HG03103 (cell line): ENCODE measurements at regions not wholly inside any gene's neighbourhood (a gene's known extent, or its start where the extent isn't known, plus 50 kb on each side); places are given as distances from the start of the nearest gene placed in this dataset.

Experiments used
- ATAC-seq: cut with Tn5 transposase; IDR thresholded peaks from one replicate; pipeline ENCODE4 v1.9.1; 2021; ENCODE audit warnings: low read depth; ENCODE audit not compliant: unreplicated experiment

DNA sequence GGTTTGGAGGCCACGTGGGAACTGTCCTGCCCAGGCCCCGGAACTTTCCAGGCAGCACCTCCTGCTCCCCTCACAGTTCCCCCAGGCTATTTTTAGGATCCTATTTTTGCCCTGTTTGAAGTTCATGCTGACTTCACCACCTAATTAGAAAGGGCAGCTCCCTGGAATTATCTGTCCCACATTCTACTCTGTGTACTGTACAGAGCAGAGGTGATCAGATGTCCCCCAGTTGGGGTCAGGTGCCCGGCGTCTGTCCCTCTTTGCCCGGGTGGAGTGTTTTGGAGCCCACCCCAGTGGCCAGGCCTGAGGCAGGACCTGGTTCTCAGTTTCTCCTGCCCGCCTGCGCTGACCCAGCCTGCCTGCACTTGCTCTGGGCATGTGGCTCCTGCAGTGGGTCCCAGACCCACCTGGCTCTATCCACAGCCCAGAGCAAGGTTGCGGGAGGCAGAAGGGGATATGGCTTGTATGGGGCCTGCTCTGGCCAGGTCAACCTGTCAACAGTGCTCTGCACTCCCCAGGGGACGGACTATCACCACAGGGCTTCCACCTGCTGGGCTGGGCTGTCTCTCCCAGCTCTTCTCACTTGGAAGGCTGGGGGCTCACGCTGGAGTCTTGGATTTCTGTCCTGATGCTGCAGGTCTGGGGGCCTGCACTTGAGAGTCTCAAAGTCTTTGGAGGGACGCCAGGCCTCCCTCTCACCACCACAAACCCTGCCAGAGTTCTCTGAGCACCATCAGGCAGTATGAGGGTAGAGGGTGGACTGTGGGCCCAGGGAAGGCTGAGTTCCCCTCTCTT, 268.3 kb downstream of the GADD45G start:
- ATAC-seq = no peak

GRCh38 chr9:89873801-89874200, 269.0 kb downstream of the GADD45G start:
- no peak for ATAC-seq

- ATAC-seq = no peak
Observed at GRCh38 chr9:89874351-89875321, 269.8 kb downstream of the GADD45G start.

GRCh38 chr9:89877051-89878002, 272.5 kb downstream of the GADD45G start:
- ATAC-seq = no peak

DNA sequence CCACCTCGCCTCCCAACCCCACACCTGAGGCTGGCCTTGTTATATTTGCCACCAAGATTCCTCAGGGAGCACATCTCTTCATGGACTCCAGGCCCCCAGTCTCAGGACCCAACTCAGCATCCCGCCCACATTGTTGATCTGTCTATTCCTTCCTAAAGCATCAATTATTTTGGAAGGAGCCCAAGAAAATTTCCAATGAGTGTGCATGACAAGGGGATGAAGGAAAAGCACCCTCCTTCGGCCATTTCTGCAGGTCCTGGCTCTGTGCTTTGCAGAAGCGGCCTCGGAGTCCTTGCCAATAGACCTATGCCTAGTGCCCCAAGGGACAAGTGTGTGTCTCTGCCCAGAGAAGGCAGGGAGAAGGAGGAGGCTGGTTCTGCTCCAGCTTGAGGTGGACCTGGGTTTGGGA, 273.2 kb downstream of the GADD45G start:
- ATAC-seq = no peak

DNA sequence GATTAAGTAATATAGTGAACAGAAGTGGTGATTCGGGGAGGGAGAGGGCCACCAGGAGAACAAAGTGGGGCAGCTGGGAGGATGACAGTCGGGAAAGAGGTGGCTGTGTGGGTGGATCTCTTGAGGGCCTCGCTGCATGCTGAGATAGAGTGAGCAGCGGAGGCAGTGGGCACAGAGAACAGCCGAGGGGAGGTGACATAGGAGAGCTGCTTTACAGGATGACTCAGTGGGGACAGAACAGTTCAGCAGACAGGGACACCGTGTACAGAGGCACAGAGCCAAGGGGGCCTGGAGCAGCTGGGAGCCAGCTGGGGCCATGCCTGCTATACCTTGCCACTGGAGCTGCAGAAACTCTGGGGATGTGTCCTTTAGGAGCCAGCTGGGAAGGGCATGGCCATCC, 273.9 kb downstream of the GADD45G start:
- ATAC-seq = no peak

DNA sequence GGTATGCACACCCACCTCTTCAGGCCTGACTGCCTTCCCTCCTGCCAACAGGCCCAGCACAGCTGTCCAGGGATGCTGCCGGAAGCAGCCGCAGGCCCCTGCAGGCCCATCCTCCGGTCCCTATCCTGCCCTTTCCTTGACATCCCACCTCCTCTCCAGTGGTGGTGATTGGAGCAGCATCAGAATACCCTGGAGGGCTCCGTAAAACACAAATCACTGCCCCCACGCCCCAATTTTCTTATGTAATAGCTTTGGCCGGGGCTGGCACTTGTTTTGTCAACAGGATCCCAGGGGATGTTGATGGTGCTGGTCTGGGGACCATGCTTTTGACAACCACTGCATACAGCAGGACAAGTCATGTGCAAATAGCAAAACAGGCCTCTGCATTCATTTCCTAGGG, 274.5 kb downstream of the GADD45G start:
- no peak for ATAC-seq

DNA sequence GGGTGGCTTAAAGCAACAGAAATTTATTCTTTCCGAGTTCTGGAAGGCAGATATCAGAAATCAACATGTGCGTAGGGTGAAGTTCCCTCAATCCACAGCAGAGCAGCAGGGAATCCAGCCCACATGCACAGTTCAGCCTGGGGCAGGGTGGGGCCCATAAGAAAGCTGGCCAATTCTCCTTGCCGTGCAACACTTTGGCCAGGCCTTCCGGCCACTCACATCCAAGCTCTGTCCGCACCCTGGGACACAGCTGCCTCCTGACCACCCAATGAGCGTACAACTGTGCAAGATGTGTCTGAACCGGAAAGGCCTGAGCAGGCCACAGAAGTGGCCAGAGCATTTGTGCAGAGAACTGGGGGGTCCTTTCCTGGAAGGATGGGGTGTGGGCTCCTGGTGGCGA, 274.9 kb downstream of the GADD45G start:
- ATAC-seq = no peak

GRCh38 chr9:89880161-89880560, 275.3 kb downstream of the GADD45G start:
- ATAC-seq = no peak

GRCh38 chr9:89880721-89881120, 275.9 kb downstream of the GADD45G start:
- no peak for ATAC-seq

DNA sequence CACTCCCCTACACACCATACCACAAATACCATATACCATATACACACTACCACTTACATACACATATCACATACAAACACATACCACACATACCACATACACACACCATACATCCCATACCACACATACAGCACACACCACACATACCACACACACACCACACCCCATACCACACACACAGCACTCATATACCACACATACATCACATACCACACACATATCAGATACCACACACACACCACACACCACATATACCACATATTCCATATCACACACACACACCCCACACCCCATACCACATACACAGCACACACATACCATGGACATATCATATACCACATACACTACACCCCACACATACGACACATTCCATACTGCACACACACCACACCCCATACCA, 276.6 kb downstream of the GADD45G start:
- no peak for ATAC-seq

GRCh38 chr9:89882930-89883361, 278.1 kb downstream of the GADD45G start:
- ATAC-seq = no peak

DNA sequence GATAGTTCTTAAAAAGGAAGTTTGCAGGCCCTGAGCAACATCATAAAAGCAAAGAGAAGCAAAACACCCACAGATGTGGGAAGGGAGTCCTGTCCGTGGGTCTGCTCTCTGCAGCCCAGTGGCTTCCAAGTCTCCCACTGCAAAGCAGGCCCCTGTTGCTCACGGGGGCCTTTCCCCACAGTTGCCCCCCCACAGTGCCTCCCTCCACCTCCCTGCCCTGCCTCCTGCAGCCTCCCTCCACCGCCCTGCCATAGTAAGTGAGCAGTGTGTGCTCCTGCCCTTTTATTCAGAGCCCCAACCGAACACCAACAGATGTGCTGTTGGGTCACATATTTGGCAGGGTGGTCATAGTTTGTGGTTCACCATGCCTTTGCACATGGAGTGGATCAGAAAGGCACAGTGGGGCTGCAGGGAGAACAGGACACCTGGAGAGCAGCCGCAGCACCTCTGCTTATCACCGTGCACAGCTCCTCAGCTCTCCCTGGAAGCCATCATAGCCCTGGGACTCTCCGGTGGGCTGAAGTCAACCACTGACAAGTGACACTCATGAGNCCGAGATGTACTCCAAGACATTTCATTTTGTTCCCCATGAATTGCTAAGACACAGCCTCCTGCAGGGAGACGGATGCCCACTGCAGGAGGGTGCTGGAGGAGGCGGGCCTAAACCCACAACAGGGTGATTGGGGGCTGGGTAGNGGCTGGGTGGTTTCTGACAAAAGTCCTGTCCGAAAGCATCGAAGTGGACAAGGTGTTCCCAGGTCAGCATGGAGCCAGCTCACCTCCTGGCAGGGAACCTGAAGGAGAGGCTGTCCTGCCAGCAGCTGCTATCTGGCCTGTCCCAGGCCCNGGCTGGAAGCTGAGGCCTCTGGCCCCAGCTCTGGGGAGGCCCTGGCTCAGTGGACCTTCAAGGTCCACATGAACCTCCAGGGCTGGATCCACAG, 278.9 kb downstream of the GADD45G start:
- no peak for ATAC-seq

GRCh38 chr9:89884356-89885083, 279.7 kb downstream of the GADD45G start:
- no peak for ATAC-seq

- ATAC-seq = no peak
Observed at GRCh38 chr9:89885156-89885555, 280.3 kb downstream of the GADD45G start.

DNA sequence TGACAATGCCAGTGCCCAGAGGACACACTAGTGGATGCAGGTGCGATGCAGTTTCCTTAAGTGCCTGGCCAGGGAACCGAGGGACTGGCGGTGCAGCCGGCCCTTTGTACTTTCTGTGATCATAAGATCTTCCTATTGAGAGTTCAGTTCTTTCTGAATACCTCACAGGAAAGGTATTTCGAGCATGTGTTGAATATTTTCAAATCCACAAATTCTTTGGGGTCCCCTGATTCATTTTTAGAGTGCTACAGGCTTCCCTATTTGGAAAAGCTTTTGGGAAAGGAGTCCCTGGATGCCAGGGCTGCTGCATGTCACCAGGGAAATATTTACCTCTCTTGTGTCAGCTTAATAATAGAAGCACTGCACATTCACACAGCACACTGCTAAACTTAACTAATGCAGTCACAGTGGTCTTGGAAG, 281.5 kb downstream of the GADD45G start:
- no peak for ATAC-seq

DNA sequence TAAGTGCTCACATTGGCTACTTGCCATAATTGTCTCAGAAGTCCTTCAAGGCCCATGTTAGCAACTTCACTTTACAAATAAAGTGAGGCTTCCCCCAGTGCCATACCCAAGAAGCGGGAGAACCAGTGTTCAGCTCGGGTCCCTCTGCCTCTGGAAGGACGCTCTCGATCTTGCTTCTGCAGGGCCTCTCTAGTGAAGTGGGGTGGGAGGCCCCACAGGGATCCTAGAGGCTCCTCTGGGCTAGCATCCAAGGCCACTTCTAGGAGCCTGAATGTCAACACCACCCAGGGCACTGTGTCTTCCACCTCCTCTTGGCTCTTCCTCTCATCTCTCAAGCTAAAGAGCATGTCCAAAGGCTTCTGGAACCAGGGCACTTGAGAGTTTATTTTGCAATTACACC, 282.5 kb downstream of the GADD45G start:
- no peak for ATAC-seq

GRCh38 chr9:89888233-89888632, 283.4 kb downstream of the GADD45G start:
- no peak for ATAC-seq

DNA sequence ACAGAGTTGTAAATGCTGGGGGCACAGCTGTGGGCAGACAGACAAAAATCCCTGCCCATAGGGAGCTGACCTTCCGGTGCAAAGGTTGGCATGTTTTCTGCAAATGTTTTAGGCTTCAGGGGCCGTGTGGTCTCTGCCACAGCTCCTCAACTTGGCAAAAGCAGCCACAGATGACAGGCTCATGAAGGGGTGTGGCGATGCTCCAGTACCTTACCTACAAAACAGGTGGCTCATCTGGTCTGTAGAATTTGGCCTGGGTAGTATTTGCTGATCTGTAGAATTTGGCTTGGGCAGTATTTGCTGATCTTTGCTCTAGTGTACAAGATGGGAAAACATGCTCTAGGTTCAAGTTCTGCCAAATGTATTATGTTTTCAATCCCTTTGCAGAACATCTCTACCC, 283.9 kb downstream of the GADD45G start:
- no peak for ATAC-seq
